H9 (cell line): ENCODE measurements at regions not wholly inside any gene's neighbourhood (a gene's known extent, or its start where the extent isn't known, plus 50 kb on each side); places are given as distances from the start of the nearest gene placed in this dataset.
"Not testable (repeated sequence)": the region's sequence is repeated elsewhere in the genome, so short reads cannot be mapped to it uniquely, and the experiment has no call there.

Source experiments
- DNase-seq: peaks from one replicate; pipeline ENCODE4 v3.0.0-alpha.2; 2017
- H2AFZ ChIP-seq: one replicate; pipeline ENCODE4 v1.6.1; 2013; ENCODE audit warnings: mild to moderate bottlenecking, low read length, control low read depth, moderate library complexity
- H2AK5ac ChIP-seq: 2 replicates; pipeline ENCODE4 v1.6.1; 2013; ENCODE audit warnings: low read length, control low read depth, mixed read lengths; ENCODE audit not compliant: insufficient read length
- H2BK120ac ChIP-seq: one replicate; pipeline ENCODE4 v1.6.1; 2013; ENCODE audit warnings: low read depth, mild to moderate bottlenecking, low read length, control low read depth, inconsistent platforms; ENCODE audit not compliant: poor library complexity, severe bottlenecking
- H2BK12ac ChIP-seq: 2 replicates; pipeline ENCODE4 v1.6.1; 2013; ENCODE audit warnings: low read length, control low read depth, mixed read lengths, low read depth; ENCODE audit not compliant: insufficient read length
- H2BK15ac ChIP-seq: 2 replicates; pipeline ENCODE4 v1.6.1; 2013; ENCODE audit warnings: low read depth, low read length, control low read depth
- H2BK20ac ChIP-seq: one replicate; pipeline ENCODE4 v1.6.1; 2013; ENCODE audit warnings: low read depth, mild to moderate bottlenecking, low read length, control low read depth, inconsistent platforms; ENCODE audit not compliant: poor library complexity, severe bottlenecking
- H2BK5ac ChIP-seq: 2 replicates; pipeline ENCODE4 v1.6.1; 2013; ENCODE audit warnings: low read length, control low read depth, mixed read lengths; ENCODE audit not compliant: insufficient read length
- H3K14ac ChIP-seq: 2 replicates; pipeline ENCODE4 v1.6.1; 2013; ENCODE audit warnings: low read length, control low read depth; ENCODE audit not compliant: insufficient read depth
- H3K18ac ChIP-seq: 2 replicates; pipeline ENCODE4 v1.6.1; 2013; ENCODE audit warnings: low read depth, mild to moderate bottlenecking, mixed read lengths, low read length, control low read depth; ENCODE audit not compliant: insufficient read length
- H3K23ac ChIP-seq: 2 replicates; pipeline ENCODE4 v1.6.1; 2013; ENCODE audit warnings: low read length, control low read depth, mixed read lengths, low read depth; ENCODE audit not compliant: insufficient read length
- H3K23me2 ChIP-seq: 2 replicates; pipeline ENCODE4 v1.6.1; 2013; ENCODE audit warnings: low read depth, mild to moderate bottlenecking, mixed read lengths, low read length, control low read depth; ENCODE audit not compliant: insufficient read length, poor library complexity, severe bottlenecking
- H3K27ac ChIP-seq: 2 replicates; pipeline ENCODE4 v1.5.1; 2013; ENCODE audit warnings: low read length, control low read depth, mixed read lengths, low read depth; ENCODE audit not compliant: insufficient read length
- H3K27me3 ChIP-seq: 2 replicates; pipeline ENCODE4 v1.6.1; 2013; ENCODE audit warnings: low read length, control low read depth, inconsistent platforms; ENCODE audit not compliant: insufficient read depth
- H3K4ac ChIP-seq: 2 replicates; pipeline ENCODE4 v1.6.1; 2013; ENCODE audit warnings: low read depth, mild to moderate bottlenecking, control low read depth, inconsistent platforms, low read length, moderate library complexity
- H3K4me1 ChIP-seq: 2 replicates; pipeline ENCODE4 v1.6.1; 2013; ENCODE audit warnings: low read length, control low read depth, inconsistent platforms; ENCODE audit not compliant: insufficient read depth
- H3K4me2 ChIP-seq: 2 replicates; pipeline ENCODE4 v1.6.1; 2013; ENCODE audit warnings: low read length, control low read depth, mixed read lengths; ENCODE audit not compliant: insufficient read length, insufficient read depth
- H3K56ac ChIP-seq: 2 replicates; pipeline ENCODE4 v1.6.1; 2013; ENCODE audit warnings: low read depth, mild to moderate bottlenecking, mixed read lengths, low read length, control low read depth; ENCODE audit not compliant: insufficient read length
- H3K79me1 ChIP-seq: 2 replicates; pipeline ENCODE4 v1.6.1; 2013; ENCODE audit warnings: low read depth, mild to moderate bottlenecking, moderate library complexity, low read length, control low read depth, inconsistent platforms; ENCODE audit not compliant: insufficient read depth, poor library complexity, severe bottlenecking
- H3K79me2 ChIP-seq: 2 replicates; pipeline ENCODE4 v1.6.1; 2013; ENCODE audit warnings: low read length, control low read depth, inconsistent platforms; ENCODE audit not compliant: insufficient read depth
- H3K9ac ChIP-seq: 2 replicates; pipeline ENCODE4 v1.6.1; 2013; ENCODE audit warnings: low read length, control low read depth, mixed read lengths; ENCODE audit not compliant: insufficient read length; ENCODE audit errors: extremely low read depth
- H3K9me3 ChIP-seq: one replicate; pipeline ENCODE4 v1.6.1; 2013; ENCODE audit warnings: low read depth, low read length, inconsistent platforms; ENCODE audit not compliant: control insufficient read depth
- H3T11ph ChIP-seq: one replicate; pipeline ENCODE4 v1.6.1; 2013; ENCODE audit warnings: mild to moderate bottlenecking, low read length, control low read depth, inconsistent platforms
- H4K20me1 ChIP-seq: one replicate; pipeline ENCODE4 v1.6.1; 2013; ENCODE audit not compliant: control insufficient read depth, insufficient read length, insufficient read depth
- H4K5ac ChIP-seq: 2 replicates; pipeline ENCODE4 v1.6.1; 2013; ENCODE audit warnings: low read depth, mild to moderate bottlenecking, mixed read lengths, low read length, control low read depth; ENCODE audit not compliant: insufficient read length
- H4K8ac ChIP-seq: replicated peaks from 2 replicates; pipeline ENCODE4 v1.6.1; 2013; ENCODE audit warnings: low read length, control low read depth, mixed read lengths, low read depth; ENCODE audit not compliant: insufficient read length
- H4K91ac ChIP-seq: 2 replicates; pipeline ENCODE4 v1.6.1; 2013; ENCODE audit warnings: low read depth, mild to moderate bottlenecking, moderate library complexity, mixed read lengths, low read length, control low read depth; ENCODE audit not compliant: insufficient read length
- H3K27ac Mint-ChIP-seq, 3 experiments: 2 replicates in 2 of 3; 3 replicates in 1 of 3; pipeline ENCODE4 v1.8.0; 2020 to 2021; ENCODE audit warnings: mixed read lengths in 3 of 3, mild to moderate bottlenecking in 1 of 3, moderate library complexity in 1 of 3
- H3K27me3 Mint-ChIP-seq: 2 replicates; pipeline ENCODE4 v1.8.0; 2021; ENCODE audit warnings: low read depth, mild to moderate bottlenecking, moderate library complexity, mixed read lengths
- H3K36me3 Mint-ChIP-seq, 3 experiments: 2 replicates in 2 of 3; 3 replicates in 1 of 3; pipeline ENCODE4 v1.8.0; 2020 to 2021; ENCODE audit warnings: low read depth in 3 of 3, mixed read lengths in 3 of 3; ENCODE audit not compliant: insufficient read depth in 1 of 3
- H3K4me1 Mint-ChIP-seq, 2 experiments: 2 replicates each; pipeline ENCODE4 v1.8.0; 2020; ENCODE audit warnings: mixed read lengths in 2 of 2
- H3K4me3 Mint-ChIP-seq, 2 experiments: 2 replicates in 1 of 2; 3 replicates in 1 of 2; pipeline ENCODE4 v1.8.0; 2020 to 2021; ENCODE audit warnings: mild to moderate bottlenecking in 2 of 2, mixed read lengths in 2 of 2, moderate library complexity in 1 of 2
- H3K9me3 Mint-ChIP-seq, 2 experiments: 2 replicates in 1 of 2; 3 replicates in 1 of 2; pipeline ENCODE4 v1.8.0; 2020; ENCODE audit warnings: mild to moderate bottlenecking in 2 of 2, mixed read lengths in 2 of 2, moderate library complexity in 1 of 2
- WGBS: extraction: QIAGEN DNeasy Blood & Tissue Kit; methylation state at CpG from one replicate; pipeline ENCODE4 v1.1.7; 2013; ENCODE audit warnings: missing lambda C conversion rate, low lambda C conversion rate, mixed read lengths; ENCODE audit not compliant: insufficient read length; ENCODE audit errors: extremely low coverage; 5-methylcytosine and 5-hydroxymethylcytosine counted together
- TF ChIP-seq, protein P1 (sequence below): fragments of 200-600 bp; sonication (generic); conservative IDR thresholded peaks from 3 replicates; pipeline ENCODE4 v1.8.0; 2021; ENCODE audit warnings: antibody characterized with exemption, mild to moderate bottlenecking

DNA sequence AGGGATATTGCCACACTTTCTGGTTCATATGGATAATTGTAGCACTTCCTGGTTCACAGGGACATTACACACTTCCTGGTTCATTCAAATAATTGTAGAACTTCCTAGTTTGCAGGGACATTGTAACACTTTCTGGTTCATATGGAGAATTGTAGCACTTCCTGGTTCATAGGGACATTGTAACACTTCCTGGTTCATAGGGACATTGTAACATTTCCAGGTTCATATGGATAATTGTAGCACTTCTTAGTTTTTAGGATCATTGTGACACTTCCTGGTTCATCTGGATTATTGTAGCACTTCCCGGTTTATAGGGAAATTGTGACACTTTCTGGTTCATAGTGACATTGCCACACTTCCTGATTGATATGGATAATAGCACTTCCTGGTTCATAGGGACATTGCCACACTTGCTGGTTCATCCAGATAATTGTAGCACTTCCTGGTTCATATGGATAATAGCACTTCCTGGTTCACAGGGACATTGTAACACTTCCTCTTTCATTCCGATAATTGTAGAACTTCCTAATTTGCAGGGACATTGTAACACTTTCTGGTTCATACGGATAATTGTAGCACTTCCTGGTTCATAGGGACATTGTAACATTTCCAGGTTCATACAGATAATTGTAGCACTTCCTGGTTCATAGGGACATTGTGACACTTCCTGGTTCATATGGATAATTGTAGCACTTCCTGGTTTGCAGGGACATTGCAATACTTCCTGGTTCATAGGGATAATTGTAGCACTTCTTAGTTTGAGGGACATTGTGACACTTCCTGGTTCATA, 59.2 kb upstream of the CD99 start:
- H3K56ac ChIP-seq: no peak overlapping the region
- H3K4me1 ChIP-seq: no peaks in the 10 kb centered on the region
- H3T11ph ChIP-seq: no peak overlapping the region
- H3K27ac ChIP-seq: no peak overlapping the region
- no peak overlapping the region for H2BK120ac ChIP-seq
- H3K27me3 ChIP-seq: no peaks in the 10 kb centered on the region
- no peak overlapping the region for H2BK5ac ChIP-seq
- Mint-ChIP-seq H3K4me1 (no peaks in the 10 kb centered on the region), H3K4me3 (no peak overlapping the region), H3K9me3 (no peaks in the 10 kb centered on the region), H3K27ac (no peak overlapping the region), H3K36me3 (peaks cover 50 to 62% (median 59%) of the 10 kb centered on the region in 3 experiments), H3K27me3 (no peaks in the 10 kb centered on the region)
- no peaks in the 10 kb centered on the region for H3K9me3 ChIP-seq
- H3K23ac ChIP-seq: no peak overlapping the region
- no peak for DNase-seq
- no peak overlapping the region for H2BK15ac ChIP-seq
- H2BK12ac ChIP-seq: no peak overlapping the region
- H2AK5ac ChIP-seq: no peak overlapping the region
- no peak overlapping the region for H4K8ac ChIP-seq
- no peaks in the 10 kb centered on the region for H3K23me2 ChIP-seq
- no peak overlapping the region for H2AFZ ChIP-seq
- TF ChIP-seq, protein P1, sequence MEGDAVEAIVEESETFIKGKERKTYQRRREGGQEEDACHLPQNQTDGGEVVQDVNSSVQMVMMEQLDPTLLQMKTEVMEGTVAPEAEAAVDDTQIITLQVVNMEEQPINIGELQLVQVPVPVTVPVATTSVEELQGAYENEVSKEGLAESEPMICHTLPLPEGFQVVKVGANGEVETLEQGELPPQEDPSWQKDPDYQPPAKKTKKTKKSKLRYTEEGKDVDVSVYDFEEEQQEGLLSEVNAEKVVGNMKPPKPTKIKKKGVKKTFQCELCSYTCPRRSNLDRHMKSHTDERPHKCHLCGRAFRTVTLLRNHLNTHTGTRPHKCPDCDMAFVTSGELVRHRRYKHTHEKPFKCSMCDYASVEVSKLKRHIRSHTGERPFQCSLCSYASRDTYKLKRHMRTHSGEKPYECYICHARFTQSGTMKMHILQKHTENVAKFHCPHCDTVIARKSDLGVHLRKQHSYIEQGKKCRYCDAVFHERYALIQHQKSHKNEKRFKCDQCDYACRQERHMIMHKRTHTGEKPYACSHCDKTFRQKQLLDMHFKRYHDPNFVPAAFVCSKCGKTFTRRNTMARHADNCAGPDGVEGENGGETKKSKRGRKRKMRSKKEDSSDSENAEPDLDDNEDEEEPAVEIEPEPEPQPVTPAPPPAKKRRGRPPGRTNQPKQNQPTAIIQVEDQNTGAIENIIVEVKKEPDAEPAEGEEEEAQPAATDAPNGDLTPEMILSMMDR: no peak
- H3K4ac ChIP-seq: no peak overlapping the region
- no peaks in the 10 kb centered on the region for H4K20me1 ChIP-seq
- no peaks in the 10 kb centered on the region for H3K79me1 ChIP-seq
- H3K9ac ChIP-seq: no peak overlapping the region
- whole genome bisulfite sequencing: no CpG with 5 or more reads among the region's 3 CpGs
- no peak overlapping the region for H4K91ac ChIP-seq
- no peak overlapping the region for H2BK20ac ChIP-seq
- H3K14ac ChIP-seq: no peak overlapping the region
- no peak overlapping the region for H4K5ac ChIP-seq
- H3K18ac ChIP-seq: no peak overlapping the region
- H3K79me2 ChIP-seq: no peaks in the 10 kb centered on the region
- no peak overlapping the region for H3K4me2 ChIP-seq

DNA sequence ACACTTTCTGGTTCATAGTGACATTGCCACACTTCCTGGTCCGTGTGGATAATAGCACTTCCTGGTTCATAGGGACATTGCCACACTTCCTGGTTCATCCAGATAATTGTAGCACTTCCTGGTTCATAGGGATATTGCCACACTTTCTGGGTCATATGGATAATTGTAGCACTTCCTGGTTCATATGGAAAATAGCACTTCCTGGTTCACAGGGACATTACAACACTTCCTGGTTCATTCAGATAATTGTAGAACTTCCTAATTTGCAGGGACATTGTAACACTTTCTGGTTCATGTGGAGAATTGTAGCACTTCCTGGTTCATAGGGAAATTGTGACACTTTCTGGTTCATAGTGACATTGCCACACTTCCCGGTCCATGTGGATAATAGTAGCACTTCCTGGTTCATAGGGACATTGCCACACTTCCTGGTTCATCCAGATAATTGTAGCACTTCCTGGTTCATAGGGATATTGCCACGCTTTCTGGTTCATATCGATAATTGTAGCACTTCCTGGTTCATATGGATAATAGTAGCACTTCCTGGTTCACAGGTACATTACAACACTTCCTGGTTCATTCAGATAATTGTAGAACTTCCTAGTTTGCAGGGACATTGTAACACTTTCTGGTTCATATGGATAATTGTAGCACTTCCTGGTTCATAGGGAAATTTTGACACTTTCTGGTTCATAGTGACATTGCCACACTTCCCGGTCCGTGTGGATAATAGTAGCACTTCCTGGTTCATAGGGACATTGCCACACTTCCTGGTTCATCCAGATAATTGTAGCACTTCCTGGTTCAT, 60.0 kb upstream of the CD99 start:
- H4K8ac ChIP-seq, H3K9ac ChIP-seq, H3K4me1 ChIP-seq, H3K23me2 ChIP-seq, H4K91ac ChIP-seq, H3K27me3 ChIP-seq, H3K4ac ChIP-seq, H3K23ac ChIP-seq, H3K4me1 Mint-ChIP-seq, H2AFZ ChIP-seq, H3K79me2 ChIP-seq, H2BK120ac ChIP-seq, H3K4me3 Mint-ChIP-seq, H3K27me3 Mint-ChIP-seq, H3K79me1 ChIP-seq, H2AK5ac ChIP-seq, H2BK12ac ChIP-seq, H4K20me1 ChIP-seq, H3K27ac ChIP-seq, H3T11ph ChIP-seq, H3K9me3 ChIP-seq, H3K18ac ChIP-seq, H3K9me3 Mint-ChIP-seq, DNase-seq, H4K5ac ChIP-seq, H2BK20ac ChIP-seq, H2BK15ac ChIP-seq, H3K14ac ChIP-seq, H3K56ac ChIP-seq, H3K27ac Mint-ChIP-seq, H2BK5ac ChIP-seq, H3K4me2 ChIP-seq: not testable (repeated sequence)
- no CpG with 5 or more reads among the region's 6 CpGs for WGBS
- H3K36me3 Mint-ChIP-seq: peaks cover 50 to 70% (median 67%) of the 10 kb centered on the region in 3 experiments
